ENCODE measurements at regions not wholly inside any gene's neighbourhood (a gene's known extent, or its start where the extent isn't known, plus 50 kb on each side); places are given as distances from the start of the nearest gene placed in this dataset.
"Not testable (repeated sequence)": the region's sequence is repeated elsewhere in the genome, so short reads cannot be mapped to it uniquely, and the experiment has no call there.

DNA sequence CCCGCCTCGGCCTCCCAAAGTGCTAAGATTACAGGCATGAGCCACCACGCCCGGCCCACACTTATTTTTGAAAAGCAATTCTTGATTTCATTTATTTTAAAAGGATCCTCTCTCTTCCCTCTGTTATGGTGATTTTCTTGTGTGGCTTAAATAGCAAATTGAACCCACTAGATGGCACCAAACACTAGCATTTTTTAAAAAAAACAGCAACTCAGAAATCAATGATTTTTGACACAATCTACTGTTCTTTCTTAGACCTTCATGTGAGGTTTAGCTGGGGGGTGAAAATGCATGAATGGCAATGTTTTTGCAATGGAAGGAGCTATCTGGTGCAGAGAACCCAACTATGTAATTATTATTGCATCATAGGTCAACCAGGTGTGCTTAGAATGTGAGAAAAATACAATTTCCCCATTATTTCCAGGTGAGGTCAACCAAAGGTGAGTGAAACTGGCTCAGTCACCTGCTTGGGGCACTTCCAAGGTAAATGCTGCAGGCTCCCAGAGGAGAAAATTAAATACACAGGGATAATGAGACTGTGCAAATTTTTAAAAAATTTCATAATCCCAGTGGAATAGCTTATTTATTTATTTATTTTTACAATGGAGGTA is 226.7 kb upstream of the PRKX start:
- no peak overlapping the region for H3K4me3 ChIP-seq (ENCODE audit: low read depth, low read length)
- DNase-seq (ENCODE audit: low read depth): peak; percentile 17
- TF ChIP-seq POLR2A (IDR thresholded peaks at IDR 0.05; ENCODE audit: extremely low read depth, insufficient read length) (no peak), CTCF (IDR thresholded peaks at IDR 0.05; ENCODE audit: low read depth, low read length) (peak; percentile 14)

- no peak for DNase-seq (ENCODE audit: low read depth)
- TF ChIP-seq POLR2A (IDR thresholded peaks at IDR 0.05; ENCODE audit: extremely low read depth, insufficient read length): no peak
- TF ChIP-seq, protein P1, sequence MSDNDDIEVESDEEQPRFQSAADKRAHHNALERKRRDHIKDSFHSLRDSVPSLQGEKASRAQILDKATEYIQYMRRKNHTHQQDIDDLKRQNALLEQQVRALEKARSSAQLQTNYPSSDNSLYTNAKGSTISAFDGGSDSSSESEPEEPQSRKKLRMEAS (IDR thresholded peaks at IDR 0.05; ENCODE audit: low read depth, low read length): no peak
- no peak for TF ChIP-seq MYC (IDR thresholded peaks at IDR 0.05; ENCODE audit: low read depth, low read length)
- no peak for TF ChIP-seq CTCF (IDR thresholded peaks at IDR 0.05; ENCODE audit: low read depth, low read length)
- no peak overlapping the region for H3K4me3 ChIP-seq (ENCODE audit: low read depth, low read length)
These were observed 225.1 kb upstream of the PRKX start for GRCh38 chrX:3938587-3938986.

GRCh38 chrX:3935196-3935595 is 221.7 kb upstream of the PRKX start:
- not testable (repeated sequence) for DNase-seq (ENCODE audit: low read depth); H3K4me3 ChIP-seq (ENCODE audit: low read depth, low read length)

GRCh38 chrX:3920424-3921017 is 207.1 kb upstream of the PRKX start:
- not testable (repeated sequence) for H3K4me3 ChIP-seq (ENCODE audit: low read depth, low read length); DNase-seq (ENCODE audit: low read depth)

- DNase-seq (ENCODE audit: low read depth); H3K4me3 ChIP-seq (ENCODE audit: low read depth, low read length): not testable (repeated sequence)
These were observed 206.4 kb upstream of the PRKX start for GRCh38 chrX:3919668-3920423.

DNA sequence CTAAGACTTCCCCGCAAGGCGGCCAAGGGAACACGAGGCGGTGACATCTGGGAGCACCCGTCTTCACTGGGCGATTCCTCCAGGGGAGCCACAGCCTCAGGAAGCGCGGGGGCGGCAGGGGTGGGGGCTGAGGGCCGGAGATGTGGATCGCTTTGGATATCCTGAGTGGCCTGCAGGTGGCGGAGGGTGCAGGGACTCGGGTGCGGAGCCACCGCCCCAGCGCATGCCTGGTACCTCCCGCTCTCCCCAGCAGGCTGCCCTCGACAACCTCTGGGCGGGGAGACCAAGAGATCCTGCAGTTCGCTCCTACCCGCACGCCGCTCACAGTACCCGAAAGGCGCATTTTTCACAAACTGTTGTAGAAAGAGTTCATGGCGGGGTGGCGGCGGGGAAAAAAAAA is 201.4 kb upstream of the PRKX start:
- not testable (repeated sequence) for DNase-seq (ENCODE audit: low read depth); H3K4me3 ChIP-seq (ENCODE audit: low read depth, low read length)

- H3K4me3 ChIP-seq (ENCODE audit: low read depth, low read length); DNase-seq (ENCODE audit: low read depth): not testable (repeated sequence)
These were observed 200.6 kb upstream of the PRKX start for GRCh38 chrX:3914059-3914458.

GRCh38 chrX:3911012-3911411 is 197.6 kb upstream of the PRKX start:
- not testable (repeated sequence) for H3K4me3 ChIP-seq (ENCODE audit: low read depth, low read length); DNase-seq (ENCODE audit: low read depth)

- H3K4me3 ChIP-seq (ENCODE audit: low read depth, low read length): not testable (repeated sequence)
These were observed 197.2 kb upstream of the PRKX start for GRCh38 chrX:3910611-3911010.

DNA sequence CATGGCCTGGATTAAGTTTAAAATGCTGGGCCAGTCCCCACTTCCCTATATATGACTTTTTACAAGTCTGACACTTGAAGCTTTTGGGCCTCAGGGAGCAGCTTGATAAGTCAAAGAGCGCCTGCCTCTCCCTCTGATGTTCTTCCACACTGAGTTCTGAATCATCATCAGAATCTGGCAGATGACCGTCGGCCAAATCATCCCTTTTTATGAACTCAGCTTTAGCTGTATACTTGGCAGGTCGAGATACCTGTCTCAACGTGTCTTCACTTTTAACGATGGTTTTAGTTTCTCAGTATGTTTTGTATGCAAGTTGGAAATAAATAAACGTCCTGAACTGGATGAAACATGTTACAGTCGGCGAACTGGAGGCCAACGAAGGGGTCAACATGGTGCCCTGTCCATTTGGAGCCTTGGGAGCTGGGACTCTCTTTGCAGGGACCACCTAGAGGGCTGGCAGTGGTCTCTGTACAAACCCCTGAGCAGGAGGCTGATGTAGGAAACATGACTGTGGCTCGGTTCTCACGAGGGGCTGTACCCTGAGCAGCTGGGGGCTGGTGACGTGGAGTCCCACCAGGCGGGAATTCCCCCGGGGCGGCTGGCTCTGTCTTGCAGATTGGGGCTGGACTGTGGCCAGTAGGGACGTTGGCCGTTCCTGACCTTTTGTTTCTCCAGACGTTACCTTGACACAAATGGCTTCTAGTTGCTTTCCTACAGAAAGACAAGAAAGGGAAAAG is 192.2 kb upstream of the PRKX start:
- not testable (repeated sequence) for DNase-seq (ENCODE audit: low read depth); H3K4me3 ChIP-seq (ENCODE audit: low read depth, low read length)

More at GRCh38 chrX:3910611-3911010, 197.2 kb upstream of the PRKX start:
- not testable (repeated sequence) for DNase-seq (ENCODE audit: low read depth)

DNA sequence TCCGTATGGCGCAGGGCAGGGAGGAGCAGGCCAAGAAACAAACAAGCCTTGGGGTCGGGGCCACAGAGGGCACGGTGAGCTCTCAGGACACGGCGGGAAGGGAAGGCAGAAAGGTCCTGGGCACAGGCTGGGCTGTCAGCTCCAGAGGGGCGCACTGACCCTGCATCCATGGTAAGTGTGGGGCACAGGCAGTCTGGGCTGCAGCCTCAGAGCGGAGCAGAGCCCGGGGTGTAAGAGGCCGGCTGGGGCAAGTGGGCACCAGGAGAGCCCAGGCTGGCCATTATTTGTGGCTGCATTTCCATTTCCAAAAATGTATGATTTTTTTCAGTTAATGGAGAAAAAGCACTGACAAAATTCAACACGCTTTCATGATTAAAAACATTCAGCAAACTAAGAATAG is 188.8 kb upstream of the PRKX start:
- DNase-seq (ENCODE audit: low read depth); H3K4me3 ChIP-seq (ENCODE audit: low read depth, low read length): not testable (repeated sequence)

- not testable (repeated sequence) for H3K4me3 ChIP-seq (ENCODE audit: low read depth, low read length); DNase-seq (ENCODE audit: low read depth)
These were observed 183.3 kb upstream of the PRKX start for GRCh38 chrX:3896755-3897154.

- DNase-seq (ENCODE audit: low read depth); H3K4me3 ChIP-seq (ENCODE audit: low read depth, low read length): not testable (repeated sequence)
These were observed 169.1 kb upstream of the PRKX start for GRCh38 chrX:3882553-3882920.

GRCh38 chrX:3881898-3882552 is 168.6 kb upstream of the PRKX start:
- not testable (repeated sequence) for H3K4me3 ChIP-seq (ENCODE audit: low read depth, low read length); DNase-seq (ENCODE audit: low read depth)
